GM23338 (cell line): ENCODE measurements at regions not wholly inside any gene's neighbourhood (a gene's known extent, or its start where the extent isn't known, plus 50 kb on each side); places are given as distances from the start of the nearest gene placed in this dataset.

ENCODE experiments used
- ATAC-seq: fragments of 200-7000 bp; cut with Tn5 transposase; 3 replicates; pipeline ENCODE4 v1.9.1; 2020
- DNase-seq: peaks from one replicate; pipeline ENCODE4 v3.0.0-alpha.2; 2015; ENCODE audit warnings: low spot score
- H2AFZ ChIP-seq: fragments of 200-600 bp; sonication (generic); 2 replicates; pipeline ENCODE4 v1.8.0; 2016; ENCODE audit warnings: antibody characterized with exemption, mild to moderate bottlenecking, moderate library complexity
- H3F3A ChIP-seq: fragments of 200-600 bp; sonication (generic); replicated peaks from 2 replicates; pipeline ENCODE4 v1.8.0; 2017; ENCODE audit warnings: antibody characterized with exemption, mixed run types, low read depth
- H3K27ac ChIP-seq: fragments of 200-600 bp; sonication (generic); 2 replicates; pipeline ENCODE4 v1.6.1; 2016; ENCODE audit warnings: low read depth
- H3K27me3 ChIP-seq: fragments of 200-600 bp; sonication (generic); 2 replicates; pipeline ENCODE4 v1.8.0; 2016; ENCODE audit warnings: mild to moderate bottlenecking, mixed run types, moderate library complexity; ENCODE audit not compliant: insufficient read depth
- H3K36me3 ChIP-seq: fragments of 200-600 bp; sonication (generic); 2 replicates; pipeline ENCODE4 v1.8.0; 2016; ENCODE audit warnings: mild to moderate bottlenecking; ENCODE audit not compliant: insufficient read depth
- H3K4me1 ChIP-seq: fragments of 200-600 bp; sonication (generic); 2 replicates; pipeline ENCODE4 v1.8.0; 2016; ENCODE audit warnings: mild to moderate bottlenecking, moderate library complexity; ENCODE audit not compliant: insufficient read depth
- H3K4me2 ChIP-seq: fragments of 200-600 bp; sonication (generic); 2 replicates; pipeline ENCODE4 v1.7.1; 2017; ENCODE audit warnings: mixed run types
- H3K4me3 ChIP-seq: fragments of 200-600 bp; sonication (generic); 2 replicates; pipeline ENCODE4 v1.6.1; 2016; ENCODE audit warnings: mixed run types
- H3K79me2 ChIP-seq: fragments of 200-600 bp; sonication (generic); replicated peaks from 2 replicates; pipeline ENCODE4 v1.8.0; 2017; ENCODE audit warnings: mild to moderate bottlenecking; ENCODE audit not compliant: insufficient read depth
- H3K9me2 ChIP-seq: fragments of 200-600 bp; sonication (generic); 2 replicates; pipeline ENCODE4 v1.8.0; 2017; ENCODE audit not compliant: insufficient read depth
- H4K20me1 ChIP-seq: fragments of 200-600 bp; sonication (generic); replicated peaks from 2 replicates; pipeline ENCODE4 v1.8.0; 2017; ENCODE audit warnings: mild to moderate bottlenecking; ENCODE audit not compliant: insufficient read depth
- H3K27ac Mint-ChIP-seq: 2 replicates; pipeline ENCODE4 v1.8.0; 2020; ENCODE audit warnings: inconsistent platforms, mild to moderate bottlenecking, moderate library complexity, mixed read lengths
- H3K27me3 Mint-ChIP-seq: 3 replicates; pipeline ENCODE4 v1.8.0; 2022; ENCODE audit warnings: low read depth, mild to moderate bottlenecking, moderate library complexity, mixed read lengths, inconsistent platforms; ENCODE audit not compliant: insufficient read depth, poor library complexity
- H3K36me3 Mint-ChIP-seq: 3 replicates; pipeline ENCODE4 v1.8.0; 2021; ENCODE audit warnings: low read depth, mild to moderate bottlenecking, inconsistent platforms, moderate library complexity, mixed read lengths
- H3K4me1 Mint-ChIP-seq: 3 replicates; pipeline ENCODE4 v1.8.0; 2020; ENCODE audit warnings: mild to moderate bottlenecking, inconsistent platforms, mixed read lengths
- H3K4me3 Mint-ChIP-seq: 3 replicates; pipeline ENCODE4 v1.8.0; 2021; ENCODE audit warnings: moderate library complexity, mild to moderate bottlenecking, inconsistent platforms, mixed read lengths
- H3K9me3 Mint-ChIP-seq: 3 replicates; pipeline ENCODE4 v1.8.0; 2020; ENCODE audit warnings: moderate library complexity, mild to moderate bottlenecking, inconsistent platforms, mixed read lengths
- CREB1 ChIP-seq: fragments of 250-450 bp; sonication (Bioruptor Pico); IDR thresholded peaks from 2 replicates; pipeline ENCODE4 v1.5.0; 2020; ENCODE audit warnings: low read depth, mild to moderate bottlenecking, moderate library complexity
- ETS1 ChIP-seq: IDR thresholded peaks from 2 replicates; pipeline ENCODE4 v1.6.1; 2016; ENCODE audit warnings: antibody characterized with exemption
- EZH2 ChIP-seq: fragments of 200-600 bp; sonication (generic); IDR thresholded peaks from one replicate; pipeline ENCODE4 v1.8.0; 2017; ENCODE audit warnings: antibody characterized with exemption, mild to moderate bottlenecking, low read depth; ENCODE audit not compliant: unreplicated experiment
- EZH2phosphoT487 ChIP-seq: fragments of 200-600 bp; sonication (generic); IDR thresholded peaks from one replicate; pipeline ENCODE4 v1.8.1; 2018; ENCODE audit warnings: antibody characterized with exemption; ENCODE audit not compliant: unreplicated experiment
- JUNB ChIP-seq: IDR thresholded peaks from one replicate; pipeline ENCODE4 v1.6.1; 2016; ENCODE audit warnings: antibody characterized with exemption; ENCODE audit not compliant: unreplicated experiment
- NANOG ChIP-seq: IDR thresholded peaks from 2 replicates; pipeline ENCODE4 v1.6.1; 2016; ENCODE audit warnings: antibody characterized with exemption, borderline replicate concordance
- POLR2AphosphoS5 ChIP-seq: IDR thresholded peaks from 2 replicates; pipeline ENCODE4 v1.6.1; 2016; ENCODE audit warnings: antibody characterized with exemption, low read depth
- REST ChIP-seq: IDR thresholded peaks from one replicate; pipeline ENCODE4 v1.6.1; 2018; ENCODE audit warnings: antibody characterized with exemption; ENCODE audit not compliant: unreplicated experiment
- STAT1 ChIP-seq: IDR thresholded peaks from one replicate; pipeline ENCODE4 v1.6.1; 2016; ENCODE audit warnings: antibody characterized with exemption; ENCODE audit not compliant: unreplicated experiment
- ZNF114 ChIP-seq: fragments of 250-450 bp; sonication (Bioruptor Pico); IDR thresholded peaks from 2 replicates; pipeline ENCODE4 v1.5.0; 2020; ENCODE audit warnings: mild to moderate bottlenecking, moderate library complexity
- ZNF331 ChIP-seq: fragments of 250-450 bp; sonication (Bioruptor Pico); IDR thresholded peaks from 2 replicates; pipeline ENCODE4 v1.5.0; 2020; ENCODE audit warnings: low read depth, mild to moderate bottlenecking, moderate library complexity
- ZNF462 ChIP-seq: fragments of 250-450 bp; sonication (Bioruptor Pico); IDR thresholded peaks from 2 replicates; pipeline ENCODE4 v1.5.0; 2020; ENCODE audit warnings: mild to moderate bottlenecking, moderate library complexity

- Histone ChIP-seq H3K27ac (no peak overlapping the region), H3K4me2 (no peak overlapping the region), H3K36me3 (no peaks in the 10 kb centered on the region), H3F3A (no peaks in the 10 kb centered on the region), H3K27me3 (no peaks in the 10 kb centered on the region), H3K4me3 (no peak overlapping the region), H2AFZ (no peak overlapping the region), H3K4me1 (no peaks in the 10 kb centered on the region), H4K20me1 (no peaks in the 10 kb centered on the region), H3K9me2 (peaks cover 6% of the 10 kb centered on the region; the same call in 1 of the 2 replicates), H3K79me2 (no peaks in the 10 kb centered on the region)
- ATAC-seq = no peak
- Mint-ChIP-seq H3K4me3 (no peak overlapping the region), H3K9me3 (peaks cover 8% of the 10 kb centered on the region; the same call in 2 of the 3 replicates), H3K27ac (no peak overlapping the region), H3K36me3 (peaks cover 7% of the 10 kb centered on the region; the same call in 2 of the 3 replicates), H3K4me1 (no peaks in the 10 kb centered on the region), H3K27me3 (no peaks in the 10 kb centered on the region)
- DNase-seq = no peak
- no peak for TF ChIP-seq JUNB
Measured at GRCh38 chr5:125394661-125395280, 648.3 kb upstream of the ZNF608 start.

GRCh38 chr5:125396462-125396861 is 650.0 kb upstream of the ZNF608 start:
- Histone ChIP-seq H2AFZ (no peak overlapping the region), H3K79me2 (no peaks in the 10 kb centered on the region), H3F3A (no peaks in the 10 kb centered on the region), H4K20me1 (no peaks in the 10 kb centered on the region), H3K9me2 (peaks cover 6% of the 10 kb centered on the region; the same call in 1 of the 2 replicates), H3K36me3 (no peaks in the 10 kb centered on the region), H3K4me3 (no peak overlapping the region), H3K27me3 (no peaks in the 10 kb centered on the region), H3K27ac (no peak overlapping the region), H3K4me1 (no peaks in the 10 kb centered on the region), H3K4me2 (no peak overlapping the region)
- ATAC-seq (no peak), DNase-seq (no peak)
- H3K4me3 Mint-ChIP-seq = no peak overlapping the region
- peaks cover 7% of the 10 kb centered on the region; the same call in 2 of the 3 replicates for H3K36me3 Mint-ChIP-seq
- no peaks in the 10 kb centered on the region for H3K27me3 Mint-ChIP-seq
- peaks cover 8% of the 10 kb centered on the region; the same call in 2 of the 3 replicates for H3K9me3 Mint-ChIP-seq
- no peak overlapping the region for H3K27ac Mint-ChIP-seq
- H3K4me1 Mint-ChIP-seq = no peaks in the 10 kb centered on the region
- TF ChIP-seq EZH2 (no peak), CREB1 (no peak), EZH2phosphoT487 (no peak), ETS1 (no peak), ZNF114 (no peak), ZNF462 (CRISPR knock-in tag) (no peak), NANOG (no peak), JUNB (no peak), ZNF331 (CRISPR knock-in tag) (no peak), POLR2AphosphoS5 (no peak), STAT1 (no peak), REST (no peak)
